Hepatocyte (in vitro differentiated cells): ENCODE measurements at regions not wholly inside any gene's neighbourhood (a gene's known extent, or its start where the extent isn't known, plus 50 kb on each side); places are given as distances from the start of the nearest gene placed in this dataset.

Experiments
- CTCF ChIP-seq: fragments of 200-600 bp; sonication (generic); IDR thresholded peaks from 2 replicates; pipeline ENCODE4 v1.5.1; 2016; ENCODE audit warnings: antibody characterized with exemption, mild to moderate bottlenecking; ENCODE audit not compliant: poor library complexity
- EZH2 ChIP-seq: fragments of 200-600 bp; sonication (generic); IDR thresholded peaks from 2 replicates; pipeline ENCODE4 v1.6.1; 2016; ENCODE audit warnings: antibody characterized with exemption, mild to moderate bottlenecking, borderline replicate concordance

DNA sequence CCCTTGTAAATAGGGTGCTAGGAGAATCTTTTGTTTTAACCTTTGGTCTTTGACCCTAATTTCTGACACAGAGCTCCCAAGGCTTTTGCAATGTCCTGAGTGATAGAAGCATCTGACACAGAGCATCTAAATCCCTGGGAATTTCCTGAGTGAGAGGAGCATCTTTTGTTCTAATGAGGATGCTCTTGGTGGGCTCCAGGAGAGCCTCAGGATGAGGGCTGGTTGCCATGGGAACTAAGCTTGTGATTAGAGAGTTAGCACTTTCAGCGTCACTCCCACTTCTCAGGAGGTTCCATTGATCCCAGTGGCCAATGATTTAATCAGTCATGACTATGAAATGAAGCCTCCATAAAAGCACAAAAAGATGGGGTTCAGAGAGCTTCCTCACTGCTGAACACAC is 264.8 kb downstream of the KIF20B start:
- TF ChIP-seq CTCF (no peak), EZH2 (no peak)
